MM.1S (cell line): ENCODE measurements at regions not wholly inside any gene's neighbourhood (a gene's known extent, or its start where the extent isn't known, plus 50 kb on each side); places are given as distances from the start of the nearest gene placed in this dataset.

Experiments
- DNase-seq: peaks from one replicate; pipeline ENCODE4 v3.0.0-alpha.2; 2015
- H2AFZ ChIP-seq: fragments of 300-600 bp; sonication (generic); 2 replicates; pipeline ENCODE4 v1.6.0; 2016; ENCODE audit warnings: antibody characterized with exemption, low read length
- H3F3A ChIP-seq: fragments of 300-600 bp; sonication (generic); 2 replicates; pipeline ENCODE4 v1.6.1; 2016; ENCODE audit warnings: mild to moderate bottlenecking, antibody characterized with exemption, low read length, moderate library complexity, mixed read lengths; ENCODE audit not compliant: insufficient read depth
- H3K27ac ChIP-seq: fragments of 300-600 bp; sonication (generic); 2 replicates; pipeline ENCODE4 v1.5.1; 2016; ENCODE audit warnings: mild to moderate bottlenecking, low read length
- H3K27me3 ChIP-seq: fragments of 300-600 bp; sonication (generic); replicated peaks from 2 replicates; pipeline ENCODE4 v1.6.0; 2016; ENCODE audit warnings: low read length; ENCODE audit not compliant: insufficient read depth
- H3K36me3 ChIP-seq: fragments of 300-600 bp; sonication (generic); replicated peaks from 2 replicates; pipeline ENCODE4 v1.6.1; 2016; ENCODE audit warnings: mild to moderate bottlenecking, low read length, mixed read lengths; ENCODE audit not compliant: insufficient read depth
- H3K4me1 ChIP-seq: fragments of 300-600 bp; sonication (generic); 2 replicates; pipeline ENCODE4 v1.6.1; 2016; ENCODE audit warnings: low read length, mixed read lengths
- H3K4me2 ChIP-seq: fragments of 300-600 bp; sonication (generic); 2 replicates; pipeline ENCODE4 v1.6.0; 2016; ENCODE audit warnings: low read depth, low read length
- H3K4me3 ChIP-seq: fragments of 300-600 bp; sonication (generic); 2 replicates; pipeline ENCODE4 v1.5.1; 2016; ENCODE audit warnings: low read length, mixed read lengths
- H3K79me2 ChIP-seq: fragments of 300-600 bp; sonication (generic); 2 replicates; pipeline ENCODE4 v1.6.1; 2016; ENCODE audit warnings: mixed run types, low read length, mixed read lengths
- H3K9ac ChIP-seq: fragments of 300-600 bp; sonication (generic); 2 replicates; pipeline ENCODE4 v1.6.1; 2016; ENCODE audit warnings: low read length, mixed read lengths
- H3K9me2 ChIP-seq: fragments of 300-600 bp; sonication (generic); replicated peaks from 2 replicates; pipeline ENCODE4 v1.6.1; 2016; ENCODE audit warnings: mild to moderate bottlenecking, low read length, mixed read lengths; ENCODE audit not compliant: insufficient read depth
- H3K9me3 ChIP-seq: fragments of 300-600 bp; sonication (generic); replicated peaks from 2 replicates; pipeline ENCODE4 v1.6.1; 2016; ENCODE audit warnings: mild to moderate bottlenecking, low read length, mixed read lengths; ENCODE audit not compliant: insufficient read depth
- H4K20me1 ChIP-seq: fragments of 300-600 bp; sonication (generic); 2 replicates; pipeline ENCODE4 v1.6.1; 2016; ENCODE audit warnings: mild to moderate bottlenecking, low read length, moderate library complexity, mixed read lengths; ENCODE audit not compliant: insufficient read depth
- CTCF ChIP-seq: fragments of 300-600 bp; sonication (generic); IDR thresholded peaks from 2 replicates; pipeline ENCODE4 v1.5.1; 2016; ENCODE audit warnings: antibody characterized with exemption, low read length, mixed read lengths
- EZH2 ChIP-seq: fragments of 300-600 bp; sonication (generic); optimal IDR thresholded peaks from 2 replicates; pipeline ENCODE3; 2017; ENCODE audit warnings: low read depth, mild to moderate bottlenecking, antibody characterized with exemption, low read length, mixed read lengths
- EZH2phosphoT487 ChIP-seq: fragments of 300-600 bp; sonication (generic); IDR thresholded peaks from 2 replicates; pipeline ENCODE4 v1.6.1; 2018; ENCODE audit warnings: antibody characterized with exemption, low read length

DNA sequence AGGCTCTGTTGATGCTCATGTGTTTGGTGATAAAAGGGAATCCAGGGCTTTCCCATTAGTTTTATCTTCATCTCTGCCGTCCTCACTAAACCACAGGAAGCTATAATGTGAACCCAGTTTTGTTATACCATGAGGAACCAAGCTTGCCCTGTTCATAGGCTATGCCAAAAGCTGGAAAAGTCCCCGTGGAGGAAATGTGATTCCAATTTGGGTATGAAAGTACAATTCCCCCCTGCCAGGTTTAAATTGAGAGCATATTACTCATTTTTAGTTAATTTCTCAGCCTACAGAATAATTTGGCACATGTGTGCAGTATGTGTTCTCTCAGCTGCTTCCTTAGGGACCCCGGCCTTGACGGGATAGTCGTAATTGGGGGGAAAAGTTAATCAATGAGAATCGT lies 327.4 kb downstream of the RND3 start:
- H4K20me1 ChIP-seq, result no peaks in the 10 kb centered on the region
- DNase-seq, result no peak
- H3K4me1 ChIP-seq, result no peaks in the 10 kb centered on the region
- H3K9ac ChIP-seq, result no peak overlapping the region
- TF ChIP-seq CTCF, result no peak
- TF ChIP-seq EZH2, result no peak
- TF ChIP-seq EZH2phosphoT487, result no peak
- no peak overlapping the region for H3K27ac ChIP-seq
- H3K4me3 ChIP-seq, result no peak overlapping the region
- H3K9me2 ChIP-seq, result no peaks in the 10 kb centered on the region
- no peaks in the 10 kb centered on the region for H3K9me3 ChIP-seq
- H3K4me2 ChIP-seq, result no peak overlapping the region
- no peaks in the 10 kb centered on the region for H3F3A ChIP-seq
- no peaks in the 10 kb centered on the region for H3K36me3 ChIP-seq
- no peaks in the 10 kb centered on the region for H3K27me3 ChIP-seq
- no peak overlapping the region for H2AFZ ChIP-seq
- H3K79me2 ChIP-seq, result no peaks in the 10 kb centered on the region

DNA sequence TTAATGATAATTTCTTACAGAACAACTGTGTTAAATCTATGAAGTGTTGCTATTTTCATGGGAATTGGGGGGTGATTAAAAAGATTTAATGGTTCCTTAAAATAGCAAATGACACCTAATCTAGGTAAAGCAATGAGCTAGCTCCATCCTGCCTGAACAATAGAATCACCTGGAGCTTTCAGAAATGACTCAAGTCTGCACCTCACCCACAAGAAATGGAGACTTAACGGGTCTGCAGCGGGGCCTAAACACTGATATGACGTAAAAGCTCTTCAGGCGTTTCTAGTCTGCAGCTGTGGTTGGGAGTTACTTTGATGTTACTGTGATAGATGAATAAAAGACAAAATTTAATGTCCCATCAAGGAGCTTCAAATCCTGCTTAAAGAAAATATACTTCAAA lies 328.2 kb downstream of the RND3 start:
- Histone ChIP-seq H3K4me1 (no peaks in the 10 kb centered on the region), H2AFZ (no peak overlapping the region), H3K27me3 (no peaks in the 10 kb centered on the region), H4K20me1 (no peaks in the 10 kb centered on the region), H3K9me3 (no peaks in the 10 kb centered on the region), H3K36me3 (no peaks in the 10 kb centered on the region), H3K27ac (no peak overlapping the region), H3F3A (no peaks in the 10 kb centered on the region), H3K9ac (no peak overlapping the region), H3K4me3 (no peak overlapping the region), H3K9me2 (no peaks in the 10 kb centered on the region), H3K79me2 (no peaks in the 10 kb centered on the region), H3K4me2 (no peak overlapping the region)
- no peak for TF ChIP-seq EZH2phosphoT487
- no peak for TF ChIP-seq EZH2
- TF ChIP-seq CTCF, result no peak
- no peak for DNase-seq

GRCh38 chr2:150156876-150157275 lies 330.6 kb downstream of the RND3 start:
- Histone ChIP-seq H3K4me2 (no peak overlapping the region), H3K9ac (no peak overlapping the region), H3K4me3 (no peak overlapping the region), H3K9me3 (no peaks in the 10 kb centered on the region), H3F3A (no peaks in the 10 kb centered on the region), H3K36me3 (no peaks in the 10 kb centered on the region), H3K27me3 (no peaks in the 10 kb centered on the region), H3K9me2 (no peaks in the 10 kb centered on the region), H4K20me1 (no peaks in the 10 kb centered on the region), H3K4me1 (no peaks in the 10 kb centered on the region), H3K79me2 (no peaks in the 10 kb centered on the region), H2AFZ (no peak overlapping the region), H3K27ac (no peak overlapping the region)
- no peak for DNase-seq
- TF ChIP-seq EZH2, result no peak
- no peak for TF ChIP-seq CTCF
- no peak for TF ChIP-seq EZH2phosphoT487

DNA sequence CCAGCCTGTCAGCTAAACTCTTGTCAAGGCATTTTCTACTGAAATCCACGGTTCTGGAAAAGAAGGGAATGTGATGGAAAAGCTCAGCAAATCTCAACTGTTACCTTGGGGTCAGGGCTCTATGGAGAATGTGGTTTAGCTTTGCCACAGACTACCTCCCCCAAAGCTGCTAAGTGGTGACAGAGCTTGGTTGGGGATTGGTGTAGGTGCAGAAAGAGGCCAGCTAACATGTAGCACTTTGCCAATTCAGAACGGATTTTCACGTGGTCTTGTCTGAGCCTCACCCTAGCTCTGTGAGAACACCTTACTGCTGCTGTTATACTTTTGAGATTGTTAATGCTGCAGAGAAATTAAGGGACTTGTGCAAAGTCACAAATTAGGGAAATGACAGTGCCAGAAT lies 331.1 kb downstream of the RND3 start:
- no peaks in the 10 kb centered on the region for H3K9me3 ChIP-seq
- H2AFZ ChIP-seq, result no peak overlapping the region
- H3K36me3 ChIP-seq, result no peaks in the 10 kb centered on the region
- H3K27me3 ChIP-seq, result no peaks in the 10 kb centered on the region
- H3K4me2 ChIP-seq, result no peak overlapping the region
- TF ChIP-seq EZH2phosphoT487 (no peak), EZH2 (no peak), CTCF (no peak)
- no peak overlapping the region for H3K9ac ChIP-seq
- no peak overlapping the region for H3K4me3 ChIP-seq
- H3K27ac ChIP-seq, result no peak overlapping the region
- H3K9me2 ChIP-seq, result no peaks in the 10 kb centered on the region
- H3K4me1 ChIP-seq, result no peaks in the 10 kb centered on the region
- H4K20me1 ChIP-seq, result no peaks in the 10 kb centered on the region
- H3F3A ChIP-seq, result no peaks in the 10 kb centered on the region
- no peaks in the 10 kb centered on the region for H3K79me2 ChIP-seq
- no peak for DNase-seq
